GM19395 (cell line): ENCODE measurements at regions not wholly inside any gene's neighbourhood (a gene's known extent, or its start where the extent isn't known, plus 50 kb on each side); places are given as distances from the start of the nearest gene placed in this dataset.
"Not testable (repeated sequence)": the region's sequence is repeated elsewhere in the genome, so short reads cannot be mapped to it uniquely, and the experiment has no call there.

Source experiments
- ATAC-seq: cut with Tn5 transposase; IDR thresholded peaks from one replicate; pipeline ENCODE4 v1.9.1; 2021; ENCODE audit warnings: mild to moderate bottlenecking, moderate library complexity; ENCODE audit not compliant: unreplicated experiment

DNA sequence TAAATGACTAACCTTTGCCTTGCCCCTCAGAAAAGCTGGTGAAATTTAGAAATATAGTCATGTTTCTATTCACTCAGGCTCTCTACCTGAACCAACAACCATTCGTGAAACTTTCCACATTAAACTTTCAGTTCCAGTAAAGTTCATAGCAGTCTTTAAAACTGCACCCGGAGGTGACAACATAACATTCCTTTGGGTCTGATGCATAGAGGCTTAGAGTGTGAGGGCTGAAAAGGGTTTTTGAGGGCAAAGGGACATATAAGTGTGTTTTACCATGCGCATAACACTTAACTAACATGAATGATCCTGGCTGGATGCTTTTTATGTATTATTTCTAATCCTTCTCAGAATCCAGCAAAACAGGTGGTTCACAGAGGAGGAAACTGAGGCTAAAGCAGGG is 471.7 kb upstream of the MCTP2 start:
- no peak for ATAC-seq

DNA sequence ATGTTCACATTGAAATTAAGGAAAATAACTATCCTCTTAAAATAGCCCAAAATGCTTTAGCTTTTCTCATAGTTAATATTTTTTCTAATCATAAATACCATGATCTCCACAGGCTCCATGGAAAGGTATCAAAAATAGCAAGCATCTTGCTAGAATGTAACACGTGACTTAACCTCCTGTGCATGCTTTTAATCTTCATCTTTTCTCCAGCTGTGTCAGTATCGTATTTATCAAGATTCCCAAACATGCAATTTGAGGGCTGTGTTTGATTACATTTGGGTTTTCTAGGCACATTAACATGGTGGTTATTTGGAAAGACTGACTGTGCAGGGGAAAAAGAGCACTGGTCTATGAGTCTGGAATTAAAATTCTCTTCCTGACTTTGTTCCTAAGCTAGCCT is 472.5 kb upstream of the MCTP2 start:
- ATAC-seq = no peak

DNA sequence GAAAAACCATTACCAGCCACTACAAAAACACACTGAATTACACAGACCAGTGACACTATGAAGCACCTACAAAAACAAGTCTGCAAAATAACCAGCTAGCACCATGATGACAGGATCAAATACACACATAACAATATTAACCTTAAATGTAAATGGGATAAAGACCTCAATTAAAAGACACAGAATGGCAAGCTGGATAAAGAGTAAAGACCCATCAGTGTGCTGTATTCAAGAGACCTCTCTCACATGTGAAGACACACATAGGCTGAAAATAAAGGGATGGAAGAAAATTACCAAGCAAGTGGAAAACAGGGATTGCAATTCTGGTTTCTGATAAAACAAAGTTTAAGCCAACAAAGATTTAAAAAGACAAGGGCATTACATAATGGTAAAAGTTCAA is 482.7 kb upstream of the MCTP2 start:
- ATAC-seq = no peak

GRCh38 chr15:93734976-93735375 is 496.4 kb upstream of the MCTP2 start:
- not testable (repeated sequence) for ATAC-seq

- no peak for ATAC-seq
Observed at GRCh38 chr15:93730724-93731123, 500.6 kb upstream of the MCTP2 start.

DNA sequence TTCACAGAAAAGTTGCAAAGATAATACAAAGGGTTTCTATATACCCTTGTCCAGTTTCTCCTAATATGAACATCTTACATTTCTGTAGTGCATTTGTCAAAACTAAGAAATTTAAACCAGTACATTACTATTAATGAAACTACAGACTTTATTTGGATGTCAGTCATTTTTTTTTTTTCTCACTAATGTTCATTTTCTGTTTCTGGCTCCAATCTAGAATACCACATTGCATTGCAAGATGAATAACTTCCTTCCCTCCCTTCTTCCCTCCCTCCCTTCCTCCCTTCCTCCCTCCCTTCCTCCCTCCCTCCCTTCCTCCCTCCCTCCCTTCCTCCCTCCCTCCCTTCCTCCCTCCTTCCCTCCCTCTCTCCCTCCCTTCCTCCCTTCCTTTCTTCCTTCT is 509.2 kb upstream of the MCTP2 start:
- ATAC-seq = no peak

DNA sequence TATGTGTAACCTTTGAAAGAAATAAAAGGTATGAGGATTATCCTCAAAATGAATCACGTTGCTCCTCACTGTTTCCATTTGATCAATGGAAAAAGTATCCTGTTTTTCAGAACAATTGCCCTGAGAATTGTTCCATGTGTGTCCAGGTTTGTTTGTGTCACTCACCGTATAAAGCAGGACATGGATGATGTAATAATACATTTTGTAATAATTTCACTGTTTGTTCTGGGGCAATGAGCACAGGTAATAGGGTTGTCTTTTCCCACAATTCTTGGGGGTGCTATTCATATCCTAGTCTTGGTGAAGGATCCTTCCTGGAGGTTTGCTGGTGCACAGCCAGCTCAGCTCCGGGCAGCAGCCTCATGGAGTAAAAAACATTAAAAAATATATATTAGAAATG is 510.8 kb upstream of the MCTP2 start:
- ATAC-seq = no peak

- ATAC-seq = no peak
Observed at GRCh38 chr15:93719921-93720351, 511.4 kb upstream of the MCTP2 start.

- no peak for ATAC-seq
Observed at GRCh38 chr15:93716615-93717231, 514.6 kb upstream of the MCTP2 start.

DNA sequence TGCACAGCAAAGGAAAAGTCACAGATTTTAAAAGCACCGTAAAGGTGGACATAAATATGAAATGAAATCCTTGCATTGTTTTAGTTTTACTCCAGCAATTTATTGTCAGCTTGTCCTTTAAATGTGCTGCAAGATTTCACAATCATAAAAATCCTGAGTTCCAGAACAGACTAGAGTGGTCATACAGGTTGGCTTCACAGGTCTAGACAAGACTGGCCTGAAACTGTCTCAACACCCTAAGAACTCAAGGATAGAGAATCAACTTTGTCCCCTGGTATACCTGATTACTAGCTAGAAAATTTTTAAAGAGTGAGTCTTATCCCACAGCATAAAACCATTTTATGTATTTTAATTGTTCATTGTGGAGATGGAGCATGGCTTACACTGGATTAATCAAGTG is 521.7 kb upstream of the MCTP2 start:
- ATAC-seq = no peak

- no peak for ATAC-seq
Observed at GRCh38 chr15:93708724-93709445, 522.5 kb upstream of the MCTP2 start.

DNA sequence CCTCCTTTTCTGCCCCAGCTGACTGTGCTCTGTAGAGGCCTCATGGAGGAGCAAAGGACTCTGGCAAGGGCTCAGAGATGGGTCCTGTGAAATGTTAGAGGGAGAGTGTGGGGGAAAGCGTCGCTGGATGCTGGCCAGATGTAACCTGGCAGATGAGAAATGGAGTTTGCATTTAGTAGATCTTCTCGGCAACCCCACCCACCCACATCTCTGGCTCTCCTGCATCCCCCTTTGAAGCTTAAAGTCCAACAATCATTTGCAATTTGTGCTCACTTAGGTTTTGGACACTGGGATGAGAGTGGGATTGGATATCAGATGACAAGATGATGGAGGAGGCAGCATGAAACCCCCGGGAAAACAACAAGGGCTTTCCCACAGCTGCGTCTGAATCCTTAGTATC is 523.6 kb upstream of the MCTP2 start:
- no peak for ATAC-seq

DNA sequence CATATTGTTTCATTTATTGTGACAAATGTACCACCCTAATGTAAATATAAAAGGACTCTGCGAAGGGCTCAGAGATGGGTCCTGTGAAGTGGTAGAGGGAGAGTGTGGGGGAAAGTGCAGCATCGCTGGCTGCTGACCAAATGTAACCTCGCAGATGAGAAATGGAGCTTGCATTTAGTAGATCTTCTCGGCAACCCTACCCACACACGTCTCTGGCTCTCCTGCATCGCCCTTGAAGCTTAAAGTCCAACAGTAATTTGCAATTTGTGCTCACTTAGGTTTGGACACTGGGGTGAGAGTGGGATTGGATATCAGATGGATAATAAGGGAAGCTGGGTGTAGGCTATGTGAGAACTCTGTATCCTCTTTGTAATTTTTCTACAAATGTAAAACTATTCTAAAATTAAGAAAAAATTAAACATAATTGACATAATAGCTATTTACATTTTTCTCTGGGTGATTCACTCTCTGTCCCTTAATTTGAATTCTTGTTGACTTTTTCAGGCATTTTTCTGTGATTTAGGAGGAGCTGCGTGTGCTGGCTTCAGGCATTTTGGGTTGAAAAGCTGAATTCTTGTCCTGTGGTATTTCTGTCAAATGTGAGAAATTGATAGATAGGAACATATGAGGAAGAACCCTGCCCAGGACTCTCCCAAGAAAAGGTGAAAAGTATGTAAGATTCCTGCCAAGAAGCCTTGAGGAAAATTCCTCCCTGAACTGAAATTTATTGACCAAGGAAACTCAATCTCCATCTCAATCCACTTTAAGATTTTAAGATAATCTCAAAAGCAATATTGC is 524.7 kb upstream of the MCTP2 start:
- ATAC-seq = no peak

- no peak for ATAC-seq
Observed at GRCh38 chr15:93705753-93706455, 525.5 kb upstream of the MCTP2 start.

DNA sequence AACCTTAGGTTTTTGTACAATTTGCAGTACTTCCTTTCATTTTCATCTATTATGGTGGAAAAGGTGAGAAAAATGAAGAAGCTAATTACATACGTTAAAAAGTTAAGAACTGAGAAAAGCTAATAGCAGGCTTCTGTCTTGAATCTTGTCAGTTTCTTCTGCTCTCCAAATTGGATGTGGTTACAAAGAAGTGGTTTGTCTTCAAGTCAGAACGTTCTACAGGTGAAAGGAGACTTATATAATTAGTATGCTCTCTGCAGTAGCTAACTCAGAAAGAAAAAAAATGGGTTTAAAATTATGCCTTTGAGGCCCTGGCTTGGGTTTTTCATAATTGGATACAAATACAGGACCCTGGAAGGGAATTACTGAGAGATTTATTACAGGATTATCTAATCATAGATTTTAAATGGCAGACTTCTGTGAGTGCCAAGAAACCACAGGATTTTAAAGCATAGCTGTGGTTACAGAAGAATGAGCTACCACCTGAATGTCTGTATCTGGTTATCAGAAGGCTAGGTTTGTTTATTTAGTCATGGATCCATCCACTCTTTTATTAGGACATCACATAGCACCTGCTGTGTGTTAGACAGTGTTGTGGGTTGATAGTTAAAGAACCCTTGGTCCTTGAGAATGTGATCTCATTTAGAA is 528.1 kb upstream of the MCTP2 start:
- ATAC-seq = no peak

DNA sequence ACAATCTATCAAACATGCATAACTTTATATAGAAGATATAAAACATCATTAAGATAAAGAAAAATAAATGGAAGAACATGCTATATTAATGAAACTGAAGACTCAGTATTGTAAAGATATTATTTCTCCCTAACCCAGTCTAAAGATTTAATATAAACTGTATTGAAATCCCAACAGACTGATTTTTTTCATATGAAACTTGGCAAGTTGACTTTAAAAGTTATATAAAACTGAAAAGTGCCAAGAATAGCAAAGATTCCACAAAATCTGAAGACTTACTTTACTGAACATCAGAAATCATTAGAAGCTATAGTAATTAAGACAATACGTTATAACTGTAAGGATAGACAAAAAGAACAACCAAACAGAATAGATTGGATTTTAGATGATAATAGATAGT is 531.3 kb upstream of the MCTP2 start:
- no peak for ATAC-seq

DNA sequence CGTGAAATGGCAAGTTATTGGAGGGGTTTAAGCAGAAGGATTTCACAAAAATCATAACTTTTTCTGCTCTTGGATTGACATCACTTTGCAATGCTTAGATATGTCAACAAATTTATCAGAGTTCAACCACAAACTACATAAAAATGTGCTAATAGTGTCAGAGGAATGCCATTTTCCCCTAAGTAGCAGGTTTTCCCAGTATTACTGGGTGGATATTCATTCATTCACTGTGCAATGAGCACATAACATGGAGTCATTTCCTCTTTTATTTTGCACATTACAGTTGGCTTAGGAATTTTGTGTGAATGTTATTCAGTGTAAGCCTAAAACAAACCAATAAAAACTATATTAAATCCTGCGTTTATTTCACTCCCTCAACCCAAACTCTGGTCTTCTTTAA is 537.3 kb upstream of the MCTP2 start:
- no peak for ATAC-seq

DNA sequence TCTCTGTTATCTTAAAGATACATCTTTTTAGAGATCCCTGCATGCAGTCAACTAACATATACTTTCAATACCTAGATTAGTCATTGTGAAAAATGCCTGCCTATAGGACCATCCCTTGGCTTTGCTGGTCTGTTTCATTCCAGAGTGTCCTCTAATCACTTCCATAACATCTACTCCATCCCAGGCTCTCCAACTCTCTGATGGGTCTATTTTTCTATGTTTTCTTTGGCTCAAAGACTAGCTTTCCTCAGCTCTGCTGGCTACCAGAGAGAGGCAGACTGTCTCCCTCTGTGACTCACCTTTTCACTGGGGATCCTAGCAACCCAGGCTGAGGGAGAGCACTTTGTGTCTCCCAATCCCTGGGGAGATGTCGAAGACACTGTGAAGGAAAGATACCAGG is 547.7 kb upstream of the MCTP2 start:
- no peak for ATAC-seq

DNA sequence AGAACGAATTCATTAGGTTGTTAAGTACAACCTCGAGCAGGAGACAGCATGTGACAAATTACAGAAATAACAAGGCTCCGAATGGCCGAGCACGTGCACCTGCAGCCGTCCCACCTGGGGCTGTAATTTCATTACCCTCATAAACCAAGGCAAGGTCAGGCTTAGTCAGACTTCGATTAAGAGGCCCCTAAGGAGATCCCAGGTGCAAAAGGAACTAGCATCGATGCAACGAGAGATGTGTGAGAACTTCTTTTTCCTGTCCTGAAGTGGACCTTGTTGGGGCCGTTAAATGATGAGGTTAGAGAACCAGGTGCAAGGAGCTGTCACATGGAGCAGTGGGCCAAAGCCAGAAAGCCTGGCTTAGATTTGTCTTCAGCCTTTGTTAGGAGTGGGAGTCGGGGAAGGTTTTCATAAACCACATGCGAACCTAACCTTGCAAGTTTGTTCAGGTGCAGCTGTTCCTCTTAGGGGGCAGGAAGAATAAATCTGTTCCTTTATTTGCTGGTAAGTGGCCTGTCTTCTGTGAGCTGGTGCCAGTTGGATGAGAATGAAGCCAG is 559.9 kb upstream of the MCTP2 start:
- no peak for ATAC-seq

DNA sequence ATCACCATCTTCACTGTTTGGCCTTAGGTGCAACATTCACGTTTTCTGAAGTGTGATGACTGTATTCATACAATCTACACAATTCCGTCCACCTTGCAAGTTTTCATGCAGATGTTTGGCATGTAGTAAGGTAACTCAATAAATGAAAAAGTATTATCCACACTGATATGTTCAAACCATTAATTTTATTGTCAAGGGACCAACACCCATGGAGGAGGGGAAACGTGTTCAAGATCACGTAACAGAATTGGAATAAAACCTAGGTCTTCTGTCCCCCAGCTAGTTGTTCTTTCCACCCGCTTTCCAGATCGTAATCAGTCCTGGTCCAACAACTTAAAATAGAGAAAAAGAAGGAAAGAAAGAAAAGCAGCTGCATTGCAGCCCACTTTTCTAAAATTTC is 560.4 kb upstream of the MCTP2 start:
- no peak for ATAC-seq
